Mesendoderm (in vitro differentiated cells): ENCODE measurements at regions not wholly inside any gene's neighbourhood (a gene's known extent, or its start where the extent isn't known, plus 50 kb on each side); places are given as distances from the start of the nearest gene placed in this dataset.

Experiments
- DNase-seq: peaks from one replicate; pipeline ENCODE4 v3.0.0; 2013
- H2AK5ac ChIP-seq: 2 replicates; pipeline ENCODE4 v1.6.1; 2013; ENCODE audit warnings: low read length, inconsistent platforms
- H2BK120ac ChIP-seq: 2 replicates; pipeline ENCODE4 v1.6.1; 2013; ENCODE audit warnings: low read depth, mild to moderate bottlenecking, low read length, moderate library complexity, mixed read lengths
- H2BK15ac ChIP-seq: replicated peaks from 2 replicates; pipeline ENCODE4 v1.6.1; 2013; ENCODE audit warnings: low read depth, mild to moderate bottlenecking, moderate library complexity
- H2BK5ac ChIP-seq: 2 replicates; pipeline ENCODE4 v1.6.1; 2013; ENCODE audit warnings: low read length, inconsistent platforms
- H3K18ac ChIP-seq: 2 replicates; pipeline ENCODE4 v1.6.1; 2013; ENCODE audit warnings: mild to moderate bottlenecking, low read length, mixed read lengths
- H3K23ac ChIP-seq: one replicate; pipeline ENCODE4 v1.6.1; 2013; ENCODE audit warnings: low read length
- H3K27ac ChIP-seq: 2 replicates; pipeline ENCODE4 v1.5.1; 2013; ENCODE audit warnings: low read depth, mild to moderate bottlenecking, inconsistent platforms, low read length, moderate library complexity
- H3K27me3 ChIP-seq: 2 replicates; pipeline ENCODE4 v1.6.1; 2013; ENCODE audit warnings: low read length, control low read depth, mild to moderate bottlenecking, inconsistent platforms; ENCODE audit not compliant: insufficient read depth, poor library complexity
- H3K36me3 ChIP-seq: 2 replicates; pipeline ENCODE4 v1.6.1; 2013; ENCODE audit warnings: low read length, inconsistent platforms; ENCODE audit not compliant: control insufficient read depth, insufficient read depth
- H3K4ac ChIP-seq: one replicate; pipeline ENCODE4 v1.6.1; 2013; ENCODE audit warnings: low read depth, mild to moderate bottlenecking, low read length, moderate library complexity
- H3K4me1 ChIP-seq: 2 replicates; pipeline ENCODE4 v1.6.1; 2013; ENCODE audit warnings: low read depth, low read length, inconsistent platforms; ENCODE audit not compliant: control insufficient read depth
- H3K4me2 ChIP-seq: 2 replicates; pipeline ENCODE4 v1.6.1; 2013; ENCODE audit warnings: low read length
- H3K4me3 ChIP-seq: 2 replicates; pipeline ENCODE4 v1.5.1; 2013; ENCODE audit warnings: mild to moderate bottlenecking, low read length
- H3K56ac ChIP-seq: one replicate; pipeline ENCODE4 v1.6.1; 2013; ENCODE audit warnings: low read length
- H3K79me1 ChIP-seq: 2 replicates; pipeline ENCODE4 v1.6.1; 2013; ENCODE audit warnings: low read length, inconsistent platforms
- H3K79me2 ChIP-seq: 2 replicates; pipeline ENCODE4 v1.6.1; 2013; ENCODE audit warnings: mild to moderate bottlenecking, low read length; ENCODE audit not compliant: control insufficient read depth, insufficient read depth
- H3K9ac ChIP-seq: 2 replicates; pipeline ENCODE4 v1.6.1; 2013; ENCODE audit warnings: low read length, inconsistent platforms
- H4K5ac ChIP-seq: one replicate; pipeline ENCODE4 v1.6.1; 2013; ENCODE audit warnings: low read length
- H4K8ac ChIP-seq: one replicate; pipeline ENCODE4 v1.6.1; 2013; ENCODE audit warnings: low read depth, mild to moderate bottlenecking, control low read depth, low read length, moderate library complexity
- WGBS: extraction: QIAGEN DNeasy Blood & Tissue Kit; methylation state at CpG from one replicate; pipeline ENCODE4 v1.1.7; 2013; ENCODE audit warnings: low lambda C conversion rate, missing lambda C conversion rate; ENCODE audit not compliant: insufficient coverage; ENCODE audit errors: extremely low coverage; 5-methylcytosine and 5-hydroxymethylcytosine counted together

DNA sequence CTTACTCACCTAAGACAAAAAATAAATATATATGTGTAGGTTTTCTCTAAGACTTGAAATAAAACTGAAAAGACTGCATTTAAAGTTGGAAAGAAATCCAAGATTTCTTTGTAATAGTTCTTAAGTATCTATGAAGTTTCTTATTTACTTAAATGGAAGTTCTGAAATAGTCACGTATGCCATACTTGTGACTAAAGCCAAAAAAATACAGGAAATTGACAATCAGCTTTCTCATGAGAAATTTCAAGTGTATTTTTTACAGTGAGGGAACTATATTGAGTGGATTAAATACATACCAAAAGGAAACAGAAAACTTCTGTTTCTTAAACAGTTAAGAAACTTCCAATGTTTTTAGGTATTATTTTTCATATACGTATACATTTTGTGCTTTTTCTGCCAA is 188.1 kb downstream of the DPY19L2 start:
- Histone ChIP-seq H3K79me2 (no peaks in the 10 kb centered on the region), H4K5ac (no peak overlapping the region), H2BK15ac (no peak overlapping the region), H3K23ac (no peak overlapping the region), H3K4me2 (no peak overlapping the region), H3K36me3 (no peaks in the 10 kb centered on the region), H3K27ac (no peak overlapping the region), H2AK5ac (no peak overlapping the region), H3K4ac (no peak overlapping the region), H2BK120ac (no peak overlapping the region), H3K27me3 (no peaks in the 10 kb centered on the region), H2BK5ac (no peak overlapping the region), H4K8ac (no peak overlapping the region), H3K4me1 (no peaks in the 10 kb centered on the region), H3K79me1 (no peaks in the 10 kb centered on the region), H3K56ac (no peak overlapping the region), H3K18ac (no peak overlapping the region), H3K4me3 (no peak overlapping the region), H3K9ac (no peak overlapping the region)
- no CpG with 5 or more reads among the region's 2 CpGs for WGBS
- DNase-seq: no peak

DNA sequence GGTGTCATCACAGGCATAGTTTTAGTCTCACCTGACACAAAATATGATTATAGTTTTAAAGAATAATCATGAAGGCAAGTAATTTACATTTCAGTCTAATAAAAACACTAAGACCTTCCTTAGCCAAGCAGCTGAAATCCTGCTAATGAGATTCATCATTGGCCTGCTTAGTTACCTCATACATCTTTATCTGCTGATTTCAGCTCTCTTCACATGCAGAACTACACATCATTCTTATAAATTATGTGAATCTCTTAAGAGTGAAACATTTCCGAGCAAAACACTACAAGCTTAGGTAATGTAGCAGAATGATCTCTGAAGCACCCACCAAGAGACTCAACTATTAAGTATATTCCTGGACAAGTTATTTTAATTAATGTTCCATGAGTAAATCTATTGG is 198.1 kb downstream of the DPY19L2 start:
- DNase-seq: no peak
- Histone ChIP-seq H3K56ac (no peak overlapping the region), H3K27me3 (no peaks in the 10 kb centered on the region), H3K27ac (no peak overlapping the region), H3K4me1 (no peaks in the 10 kb centered on the region), H2AK5ac (no peak overlapping the region), H2BK120ac (no peak overlapping the region), H3K23ac (no peak overlapping the region), H2BK5ac (no peak overlapping the region), H3K4me2 (no peak overlapping the region), H4K5ac (no peak overlapping the region), H3K36me3 (no peaks in the 10 kb centered on the region), H3K4ac (no peak overlapping the region), H2BK15ac (no peak overlapping the region), H3K4me3 (no peak overlapping the region), H4K8ac (no peak overlapping the region), H3K9ac (no peak overlapping the region), H3K79me1 (no peaks in the 10 kb centered on the region), H3K79me2 (no peaks in the 10 kb centered on the region), H3K18ac (no peak overlapping the region)
- no CpG with 5 or more reads among the region's 1 CpG for WGBS

DNA sequence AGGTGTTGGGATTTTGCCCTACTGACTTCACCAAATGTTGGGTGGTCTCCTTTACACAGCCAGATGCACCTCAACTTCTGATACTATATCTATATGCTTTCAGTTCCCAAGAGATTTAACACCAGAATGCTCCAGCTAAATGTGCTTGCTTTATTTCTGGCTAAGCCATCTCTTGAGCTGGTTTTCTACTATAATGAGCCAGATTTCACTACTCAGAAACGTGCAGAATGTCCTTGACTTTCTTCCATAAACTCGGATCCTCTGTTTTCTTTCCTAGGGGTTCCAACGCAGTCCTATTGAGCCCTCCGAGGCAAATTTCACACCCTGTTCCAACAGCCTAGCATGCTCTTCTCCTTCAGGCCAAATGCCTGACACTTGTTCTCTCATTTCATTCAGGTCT is 200.3 kb downstream of the DPY19L2 start:
- Histone ChIP-seq H3K56ac (no peak overlapping the region), H3K79me2 (no peaks in the 10 kb centered on the region), H3K79me1 (no peaks in the 10 kb centered on the region), H3K4me3 (no peak overlapping the region), H3K18ac (no peak overlapping the region), H2BK120ac (no peak overlapping the region), H3K4ac (no peak overlapping the region), H3K27me3 (no peaks in the 10 kb centered on the region), H3K4me1 (no peaks in the 10 kb centered on the region), H2BK5ac (no peak overlapping the region), H4K8ac (no peak overlapping the region), H2AK5ac (no peak overlapping the region), H3K4me2 (no peak overlapping the region), H4K5ac (no peak overlapping the region), H3K27ac (no peak overlapping the region), H3K36me3 (no peaks in the 10 kb centered on the region), H2BK15ac (no peak overlapping the region), H3K9ac (no peak overlapping the region), H3K23ac (no peak overlapping the region)
- no CpG with 5 or more reads among the region's 4 CpGs for WGBS
- no peak for DNase-seq

DNA sequence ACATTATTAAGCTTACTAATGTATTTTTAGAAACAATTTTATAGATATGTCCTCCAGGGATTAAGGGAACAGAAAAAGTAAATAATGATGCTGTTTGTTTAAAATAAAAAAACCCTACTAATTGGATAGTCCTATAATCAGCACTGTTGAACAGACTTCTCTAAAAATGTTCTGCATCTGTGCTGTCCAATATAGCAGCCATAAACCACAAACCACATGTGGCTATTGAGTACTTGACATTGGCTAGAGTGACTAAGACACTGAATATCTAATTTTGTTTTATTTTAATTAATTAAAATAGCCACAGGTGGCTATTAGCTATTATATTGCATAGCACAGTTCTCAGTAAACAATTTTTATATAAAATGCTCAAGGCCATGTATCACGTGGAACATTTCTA is 210.4 kb downstream of the DPY19L2 start:
- no peaks in the 10 kb centered on the region for H3K4me1 ChIP-seq
- WGBS: no CpG with 5 or more reads among the region's 1 CpG

DNA sequence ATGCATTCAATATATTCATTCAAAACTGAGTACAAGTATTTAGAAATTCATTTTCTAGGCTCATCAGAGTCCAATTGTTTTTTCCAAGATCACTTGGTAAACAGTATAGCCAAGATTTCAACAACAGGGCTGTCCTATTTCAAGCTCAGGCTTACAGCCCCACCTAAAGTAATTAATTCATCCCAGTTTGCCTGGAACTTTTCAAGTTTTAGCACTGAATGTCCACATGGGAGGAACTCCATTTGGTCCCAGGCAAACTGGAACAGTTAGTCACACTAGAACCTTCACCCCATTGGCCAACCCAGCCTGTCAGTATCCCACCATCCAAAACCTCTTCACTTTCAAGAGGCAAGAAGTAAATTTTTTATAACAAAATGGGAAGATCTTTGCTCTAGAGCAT is 210.9 kb downstream of the DPY19L2 start:
- no peak overlapping the region for H4K5ac ChIP-seq
- H3K23ac ChIP-seq: no peak overlapping the region
- H3K56ac ChIP-seq: no peak overlapping the region
- no peak overlapping the region for H2BK120ac ChIP-seq
- no peak overlapping the region for H3K4ac ChIP-seq
- H2AK5ac ChIP-seq: no peak overlapping the region
- H2BK5ac ChIP-seq: no peak overlapping the region
- H3K79me1 ChIP-seq: no peaks in the 10 kb centered on the region
- no peak overlapping the region for H3K9ac ChIP-seq
- H3K4me3 ChIP-seq: no peak overlapping the region
- no peak overlapping the region for H3K27ac ChIP-seq
- no peaks in the 10 kb centered on the region for H3K27me3 ChIP-seq
- no peak overlapping the region for H3K18ac ChIP-seq
- no peaks in the 10 kb centered on the region for H3K79me2 ChIP-seq
- no peak overlapping the region for H4K8ac ChIP-seq
- H3K4me2 ChIP-seq: no peak overlapping the region
- H2BK15ac ChIP-seq: no peak overlapping the region
- H3K36me3 ChIP-seq: no peaks in the 10 kb centered on the region
- H3K4me1 ChIP-seq: no peaks in the 10 kb centered on the region
- DNase-seq: no peak

More for the DNA sequence above, 210.4 kb downstream of the DPY19L2 start:
- no peak for DNase-seq
- Histone ChIP-seq H3K79me2 (no peaks in the 10 kb centered on the region), H3K36me3 (no peaks in the 10 kb centered on the region), H3K79me1 (no peaks in the 10 kb centered on the region), H3K27me3 (no peaks in the 10 kb centered on the region), H3K27ac (no peak overlapping the region), H4K5ac (no peak overlapping the region), H3K9ac (no peak overlapping the region), H3K18ac (no peak overlapping the region), H4K8ac (no peak overlapping the region), H2AK5ac (no peak overlapping the region), H3K4me2 (no peak overlapping the region), H2BK5ac (no peak overlapping the region), H3K56ac (no peak overlapping the region), H3K4ac (no peak overlapping the region), H3K23ac (no peak overlapping the region), H2BK120ac (no peak overlapping the region), H2BK15ac (no peak overlapping the region), H3K4me3 (no peak overlapping the region)

DNA sequence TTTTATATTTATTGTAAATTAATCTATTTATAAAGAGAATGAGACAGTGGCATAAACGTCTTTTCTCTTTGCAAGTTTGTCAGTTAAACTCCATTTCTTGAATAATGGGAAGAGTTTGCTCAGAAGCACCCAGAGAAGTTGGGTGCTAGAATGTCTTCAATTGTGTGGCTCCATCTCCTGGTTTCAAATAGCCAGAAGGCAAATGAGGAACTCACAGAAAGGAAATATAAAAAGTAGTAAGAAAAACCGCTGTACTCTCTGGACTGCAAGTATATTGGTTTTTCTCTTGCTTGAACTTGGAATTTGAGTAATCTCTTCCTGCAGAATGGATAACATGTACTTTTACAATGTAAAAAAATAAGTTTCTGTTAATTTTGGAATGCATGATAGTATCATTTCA is 217.5 kb downstream of the DPY19L2 start:
- Histone ChIP-seq H2BK5ac (no peak overlapping the region), H2BK15ac (no peak overlapping the region), H3K79me2 (no peaks in the 10 kb centered on the region), H3K4me3 (no peak overlapping the region), H3K4ac (no peak overlapping the region), H3K36me3 (no peaks in the 10 kb centered on the region), H3K4me1 (no peaks in the 10 kb centered on the region), H4K8ac (no peak overlapping the region), H3K27me3 (no peaks in the 10 kb centered on the region), H3K18ac (no peak overlapping the region), H3K9ac (no peak overlapping the region), H3K23ac (no peak overlapping the region), H4K5ac (no peak overlapping the region), H2AK5ac (no peak overlapping the region), H3K4me2 (no peak overlapping the region), H3K56ac (no peak overlapping the region), H2BK120ac (no peak overlapping the region), H3K27ac (no peak overlapping the region), H3K79me1 (no peaks in the 10 kb centered on the region)
- no peak for DNase-seq
- WGBS: no CpG with 5 or more reads among the region's 2 CpGs
